ENCODE measurements at regions not wholly inside any gene's neighbourhood (a gene's known extent, or its start where the extent isn't known, plus 50 kb on each side); places are given as distances from the start of the nearest gene placed in this dataset.

DNA sequence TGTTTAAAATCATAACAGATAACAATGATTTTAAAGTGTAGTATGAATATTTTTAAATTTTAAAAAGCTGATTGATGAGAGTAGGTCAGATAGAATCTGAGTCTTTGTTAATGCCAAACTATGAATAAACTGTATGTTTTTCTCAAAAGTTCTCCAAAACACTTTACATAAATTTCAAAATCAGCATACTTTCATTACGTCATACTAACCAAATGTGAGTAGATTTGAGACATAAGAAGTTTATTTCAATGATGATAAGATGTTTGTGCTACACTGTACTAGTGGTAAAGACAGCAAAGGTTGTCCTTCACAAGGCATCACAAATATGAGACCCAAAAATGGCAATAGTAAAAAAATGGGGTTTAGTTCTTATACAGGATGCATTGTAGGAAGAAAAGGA is 1342.9 kb downstream of the SI start:
- TF ChIP-seq RCOR1 (IDR thresholded peaks at IDR 0.05; ENCODE audit: low read depth, low read length) (no peak), RAD21 (conservative IDR thresholded peaks at IDR 0.05 in 1 of 2, IDR thresholded peaks at IDR 0.05 in 1 of 2) (no peak), REST (IDR thresholded peaks at IDR 0.05) (no peak), USF2 (IDR thresholded peaks at IDR 0.05) (no peak), KDM1A (IDR thresholded peaks at IDR 0.05; ENCODE audit: low read depth) (no peak), PHF8 (IDR thresholded peaks at IDR 0.05; ENCODE audit: borderline replicate concordance, low read depth) (no peak), ZSCAN20 (CRISPR knock-in tag; IDR thresholded peaks at IDR 0.05) (no peak), PBX3 (IDR thresholded peaks at IDR 0.05) (no peak), E2F6 (IDR thresholded peaks at IDR 0.05; ENCODE audit: borderline replicate concordance, low read depth) (no peak)
- TF ChIP-seq, protein P1, sequence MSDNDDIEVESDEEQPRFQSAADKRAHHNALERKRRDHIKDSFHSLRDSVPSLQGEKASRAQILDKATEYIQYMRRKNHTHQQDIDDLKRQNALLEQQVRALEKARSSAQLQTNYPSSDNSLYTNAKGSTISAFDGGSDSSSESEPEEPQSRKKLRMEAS (IDR thresholded peaks at IDR 0.05) = no peak

Measured in A549 (cell line).